ENCODE measurements at regions not wholly inside any gene's neighbourhood (a gene's known extent, or its start where the extent isn't known, plus 50 kb on each side); places are given as distances from the start of the nearest gene placed in this dataset.
"Not testable (repeated sequence)": the region's sequence is repeated elsewhere in the genome, so short reads cannot be mapped to it uniquely, and the experiment has no call there.

DNA sequence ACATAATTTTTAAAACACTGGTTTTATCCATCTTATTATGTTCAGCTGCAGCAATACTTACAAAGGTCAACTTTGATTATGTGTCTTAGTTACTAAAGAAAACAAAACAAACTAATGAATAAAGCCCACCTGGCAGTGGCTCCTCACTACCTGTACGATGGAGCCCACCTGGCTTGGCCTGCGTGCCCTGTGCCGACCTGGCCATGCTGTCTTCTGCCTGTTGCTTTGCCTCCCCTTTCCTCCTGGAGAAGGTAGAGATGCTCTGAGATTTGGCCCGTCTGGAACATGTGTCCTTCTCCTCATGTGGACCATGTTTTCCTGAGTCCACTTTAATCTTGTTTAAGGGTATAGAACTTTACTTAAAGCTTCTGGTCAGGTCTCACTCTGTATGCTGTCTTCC lies 1426.0 kb upstream of the DEFB115 start:
- DNase-seq (ENCODE audit: low read depth, low spot score); H3K27ac ChIP-seq (ENCODE audit: insufficient read depth, low read depth, low read length); H3K4me3 ChIP-seq (replicated peaks in 1 of 3; ENCODE audit: insufficient read depth in 1 of 3, low read depth in 1 of 3, low read length in 3 of 3); intact Hi-C loops (cut with micrococcal nuclease); dilution Hi-C loops (cut with MboI; ENCODE audit: extremely low pct_ligation_motif_present, low sequenced_read_pairs); H3K9ac ChIP-seq (replicated peaks; ENCODE audit: extremely low read depth, insufficient read depth, low read length); H4K20me1 ChIP-seq (replicated peaks; ENCODE audit: control insufficient read depth, extremely low read depth, insufficient read depth, low read length); H3K36me3 ChIP-seq (ENCODE audit: control insufficient read depth in 2 of 2, extremely low read depth in 1 of 2, insufficient read depth in 2 of 2, low read length in 2 of 2); FAIRE-seq; POLR2A ChIA-PET; H2AFZ ChIP-seq (ENCODE audit: low read depth, low read length); H3K9me3 ChIP-seq (replicated peaks; ENCODE audit: control insufficient read depth, insufficient read depth, low read length); H3K79me2 ChIP-seq (ENCODE audit: control insufficient read depth, insufficient read depth, low read length); BruUV-seq (replicated peaks); H3K4me1 ChIP-seq (ENCODE audit: control insufficient read depth, extremely low read depth, insufficient read depth, low read length); H3K27me3 ChIP-seq (ENCODE audit: control insufficient read depth in 2 of 2, insufficient read depth in 2 of 2, low read length in 2 of 2); H3K9me1 ChIP-seq (replicated peaks; ENCODE audit: control insufficient read depth, extremely low read depth, insufficient read depth, low read length); CTCF ChIA-PET; H3K4me2 ChIP-seq (ENCODE audit: insufficient read depth, low read length): not testable (repeated sequence)

DNA sequence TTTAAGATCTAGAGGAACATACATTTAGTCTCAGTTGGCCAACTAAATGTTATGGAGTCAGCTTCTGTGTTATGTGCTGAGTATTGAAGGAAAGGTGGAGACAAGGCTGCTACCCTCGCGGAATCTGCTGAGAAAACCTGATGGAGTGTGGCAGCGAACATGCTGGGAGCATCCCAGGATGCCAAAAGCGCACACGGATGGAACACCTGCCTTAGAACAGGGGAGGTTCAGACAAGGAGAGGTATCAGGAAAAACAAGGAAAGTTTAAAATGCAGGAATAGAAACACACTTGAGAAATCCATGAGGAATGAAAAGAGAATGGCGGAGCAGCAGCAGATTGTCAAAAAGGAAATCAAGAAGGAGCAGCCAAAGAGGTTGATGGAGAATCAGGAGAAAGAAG lies 1389.5 kb upstream of the DEFB115 start:
- FAIRE-seq; BruUV-seq (replicated peaks); H3K79me2 ChIP-seq (ENCODE audit: control insufficient read depth, insufficient read depth, low read length); H3K4me1 ChIP-seq (ENCODE audit: control insufficient read depth, extremely low read depth, insufficient read depth, low read length); H3K4me2 ChIP-seq (ENCODE audit: insufficient read depth, low read length); H4K20me1 ChIP-seq (replicated peaks; ENCODE audit: control insufficient read depth, extremely low read depth, insufficient read depth, low read length); H3K36me3 ChIP-seq (ENCODE audit: control insufficient read depth in 2 of 2, extremely low read depth in 1 of 2, insufficient read depth in 2 of 2, low read length in 2 of 2); H3K27ac ChIP-seq (ENCODE audit: insufficient read depth, low read depth, low read length); POLR2A ChIA-PET; intact Hi-C loops (cut with micrococcal nuclease); H3K9me3 ChIP-seq (replicated peaks; ENCODE audit: control insufficient read depth, insufficient read depth, low read length); CTCF ChIA-PET; dilution Hi-C loops (cut with MboI; ENCODE audit: extremely low pct_ligation_motif_present, low sequenced_read_pairs); H3K9me1 ChIP-seq (replicated peaks; ENCODE audit: control insufficient read depth, extremely low read depth, insufficient read depth, low read length); H3K27me3 ChIP-seq (ENCODE audit: control insufficient read depth in 2 of 2, insufficient read depth in 2 of 2, low read length in 2 of 2); H3K9ac ChIP-seq (replicated peaks; ENCODE audit: extremely low read depth, insufficient read depth, low read length); DNase-seq (ENCODE audit: low read depth, low spot score); H2AFZ ChIP-seq (ENCODE audit: low read depth, low read length); H3K4me3 ChIP-seq (replicated peaks in 1 of 3; ENCODE audit: insufficient read depth in 1 of 3, low read depth in 1 of 3, low read length in 3 of 3): not testable (repeated sequence)

DNA sequence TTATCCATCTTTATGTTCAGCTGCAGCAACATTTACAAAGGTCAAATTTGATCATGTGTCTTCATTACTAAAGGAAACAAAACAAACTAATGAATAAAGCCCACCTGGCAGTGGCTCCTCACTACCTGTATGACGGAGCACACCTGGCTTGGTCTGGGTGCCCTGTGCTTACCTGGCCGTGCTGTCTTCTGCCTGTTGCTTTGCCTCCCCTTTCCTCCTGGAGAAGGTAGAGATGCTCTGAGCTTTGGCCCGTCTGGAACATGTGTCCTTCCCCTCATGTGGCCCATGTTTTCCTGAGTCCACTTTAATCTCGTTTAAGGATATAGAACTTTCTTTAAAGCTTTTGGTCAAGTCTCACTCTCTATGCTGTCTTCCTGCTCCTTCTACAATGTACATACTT lies 1388.8 kb upstream of the DEFB115 start:
- DNase-seq (ENCODE audit: low read depth, low spot score); H3K9me1 ChIP-seq (replicated peaks; ENCODE audit: control insufficient read depth, extremely low read depth, insufficient read depth, low read length); intact Hi-C loops (cut with micrococcal nuclease); H3K27ac ChIP-seq (ENCODE audit: insufficient read depth, low read depth, low read length); H3K36me3 ChIP-seq (ENCODE audit: control insufficient read depth in 2 of 2, extremely low read depth in 1 of 2, insufficient read depth in 2 of 2, low read length in 2 of 2); H3K4me1 ChIP-seq (ENCODE audit: control insufficient read depth, extremely low read depth, insufficient read depth, low read length); H3K9ac ChIP-seq (replicated peaks; ENCODE audit: extremely low read depth, insufficient read depth, low read length); POLR2A ChIA-PET; H3K79me2 ChIP-seq (ENCODE audit: control insufficient read depth, insufficient read depth, low read length); CTCF ChIA-PET; BruUV-seq (replicated peaks); dilution Hi-C loops (cut with MboI; ENCODE audit: extremely low pct_ligation_motif_present, low sequenced_read_pairs); H4K20me1 ChIP-seq (replicated peaks; ENCODE audit: control insufficient read depth, extremely low read depth, insufficient read depth, low read length); H2AFZ ChIP-seq (ENCODE audit: low read depth, low read length); H3K4me3 ChIP-seq (replicated peaks in 1 of 3; ENCODE audit: insufficient read depth in 1 of 3, low read depth in 1 of 3, low read length in 3 of 3); FAIRE-seq; H3K4me2 ChIP-seq (ENCODE audit: insufficient read depth, low read length); H3K9me3 ChIP-seq (replicated peaks; ENCODE audit: control insufficient read depth, insufficient read depth, low read length); H3K27me3 ChIP-seq (ENCODE audit: control insufficient read depth in 2 of 2, insufficient read depth in 2 of 2, low read length in 2 of 2): not testable (repeated sequence)

DNA sequence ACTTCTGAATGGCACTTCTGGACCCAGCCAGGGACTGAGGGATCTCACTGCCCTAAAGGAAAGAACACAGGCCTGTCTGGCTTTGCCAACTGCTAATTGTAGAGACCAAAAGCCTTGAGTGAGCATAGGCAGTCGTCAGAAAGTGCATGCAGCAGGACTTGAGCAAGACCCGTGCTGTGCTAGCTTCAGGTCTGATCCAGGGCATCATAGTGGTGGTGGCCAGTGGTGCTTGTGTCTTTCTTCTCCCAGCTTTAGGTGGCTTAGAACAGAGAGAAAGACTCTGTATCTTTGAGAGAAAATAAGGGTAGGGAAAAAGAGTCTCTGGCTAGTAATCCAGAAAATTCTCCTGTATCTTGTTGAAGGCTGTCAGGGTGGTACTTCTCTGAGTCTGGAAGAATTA lies 1385.6 kb upstream of the DEFB115 start:
- CTCF ChIA-PET; H3K4me1 ChIP-seq (ENCODE audit: control insufficient read depth, extremely low read depth, insufficient read depth, low read length); H3K27me3 ChIP-seq (ENCODE audit: control insufficient read depth in 2 of 2, insufficient read depth in 2 of 2, low read length in 2 of 2); POLR2A ChIA-PET; H3K9me1 ChIP-seq (replicated peaks; ENCODE audit: control insufficient read depth, extremely low read depth, insufficient read depth, low read length); dilution Hi-C loops (cut with MboI; ENCODE audit: extremely low pct_ligation_motif_present, low sequenced_read_pairs); H3K4me2 ChIP-seq (ENCODE audit: insufficient read depth, low read length); H4K20me1 ChIP-seq (replicated peaks; ENCODE audit: control insufficient read depth, extremely low read depth, insufficient read depth, low read length); H3K9ac ChIP-seq (replicated peaks; ENCODE audit: extremely low read depth, insufficient read depth, low read length); DNase-seq (ENCODE audit: low read depth, low spot score); H3K36me3 ChIP-seq (ENCODE audit: control insufficient read depth in 2 of 2, extremely low read depth in 1 of 2, insufficient read depth in 2 of 2, low read length in 2 of 2); BruUV-seq (replicated peaks); FAIRE-seq; H3K4me3 ChIP-seq (replicated peaks in 1 of 3; ENCODE audit: insufficient read depth in 1 of 3, low read depth in 1 of 3, low read length in 3 of 3); H2AFZ ChIP-seq (ENCODE audit: low read depth, low read length); H3K9me3 ChIP-seq (replicated peaks; ENCODE audit: control insufficient read depth, insufficient read depth, low read length); intact Hi-C loops (cut with micrococcal nuclease); H3K27ac ChIP-seq (ENCODE audit: insufficient read depth, low read depth, low read length); H3K79me2 ChIP-seq (ENCODE audit: control insufficient read depth, insufficient read depth, low read length): not testable (repeated sequence)
